OCI-LY7 (cell line): ENCODE measurements at regions not wholly inside any gene's neighbourhood (a gene's known extent, or its start where the extent isn't known, plus 50 kb on each side); places are given as distances from the start of the nearest gene placed in this dataset.

Source experiments
- BruUV-seq: library from RNA; stranded (reverse); fragments of 400-500 nt; replicated peaks from 2 replicates; lab custom pipeline; 2021; lab: Mats Ljungman, UMichigan
- CTCF ChIA-PET: fragments of 300-600 bp; sonication (Branson Sonifier 250); formaldehyde crosslinking; loops from one replicate; lab custom pipeline; 2022; ENCODE audit warnings: antibody characterized with exemption; ENCODE audit not compliant: unreplicated experiment; lab: Charles Lee
- POLR2A ChIA-PET: fragments of 300-600 bp; sonication (Branson Sonifier 250); formaldehyde crosslinking; loops from one replicate; lab custom pipeline; 2022; ENCODE audit warnings: antibody characterized with exemption; lab: Charles Lee
- DNase-seq: peaks from one replicate; pipeline ENCODE4 v3.0.0-alpha.2; 2015; ENCODE audit warnings: low spot score
- H2AFZ ChIP-seq: fragments of 200-600 bp; sonication (generic), shearing (Covaris generic); 2 replicates; pipeline ENCODE4 v1.6.1; 2014; ENCODE audit warnings: mild to moderate bottlenecking, antibody characterized with exemption, low read length, moderate library complexity
- H3K27ac ChIP-seq: fragments of 200-600 bp; sonication (generic); 2 replicates; pipeline ENCODE4 v1.5.1; 2014; ENCODE audit warnings: mixed run types, low read depth, mild to moderate bottlenecking, moderate library complexity, low read length, inconsistent platforms; ENCODE audit not compliant: poor library complexity, severe bottlenecking
- H3K36me3 ChIP-seq: fragments of 200-600 bp; sonication (generic); 2 replicates; pipeline ENCODE4 v1.6.1; 2014; ENCODE audit warnings: mild to moderate bottlenecking, antibody characterized with exemption, low read length, moderate library complexity, mixed read lengths; ENCODE audit not compliant: insufficient read depth
- H3K4me1 ChIP-seq: fragments of 200-600 bp; sonication (generic); 2 replicates; pipeline ENCODE4 v1.5.1; 2014; ENCODE audit warnings: mild to moderate bottlenecking, low read length; ENCODE audit not compliant: insufficient read depth, poor library complexity, severe bottlenecking
- H3K4me2 ChIP-seq: fragments of 200-600 bp; sonication (generic); 2 replicates; pipeline ENCODE4 v1.6.1; 2014; ENCODE audit warnings: mild to moderate bottlenecking, low read length
- H3K4me3 ChIP-seq: fragments of 200-600 bp; sonication (generic); 2 replicates; pipeline ENCODE4 v1.5.1; 2014; ENCODE audit warnings: mild to moderate bottlenecking, low read depth, low read length; ENCODE audit not compliant: poor library complexity, severe bottlenecking
- H3K79me2 ChIP-seq: fragments of 200-600 bp; sonication (generic); 2 replicates; pipeline ENCODE4 v1.6.1; 2016; ENCODE audit warnings: low read depth, mild to moderate bottlenecking, low read length, moderate library complexity, mixed read lengths; ENCODE audit not compliant: insufficient read depth
- H3K9me2 ChIP-seq: fragments of 200-600 bp; sonication (generic); 2 replicates; pipeline ENCODE4 v1.6.1; 2016; ENCODE audit warnings: mild to moderate bottlenecking, low read length, mixed read lengths; ENCODE audit not compliant: insufficient read depth
- H3K9me3 ChIP-seq: fragments of 200-600 bp; sonication (generic); 2 replicates; pipeline ENCODE4 v1.6.1; 2014; ENCODE audit warnings: mild to moderate bottlenecking, mixed run types, low read length, mixed read lengths
- H4K20me1 ChIP-seq: fragments of 200-600 bp; sonication (generic); 2 replicates; pipeline ENCODE4 v1.6.1; 2014; ENCODE audit warnings: mild to moderate bottlenecking, antibody characterized with exemption, low read length, moderate library complexity, mixed read lengths; ENCODE audit not compliant: insufficient read depth
- EZH2phosphoT487 ChIP-seq: fragments of 200-600 bp; sonication (generic); IDR thresholded peaks from 2 replicates; pipeline ENCODE4 v1.6.1; 2018; ENCODE audit warnings: low read depth, borderline replicate concordance, mild to moderate bottlenecking, mixed run types, antibody characterized with exemption, low read length, moderate library complexity, mixed read lengths
- intact Hi-C: fragments of 100-400 bp; cut with micrococcal nuclease; formaldehyde crosslinking; loops from one replicate; pipeline ENCODE4 v1.10.0; 2022; ENCODE audit not compliant: unreplicated experiment
- TF ChIP-seq, protein P1 (sequence below): fragments of 200-600 bp; sonication (generic); conservative IDR thresholded peaks from 2 replicates; pipeline ENCODE4 v1.5.1; 2014; ENCODE audit warnings: mild to moderate bottlenecking, antibody characterized with exemption, low read length, moderate library complexity, mixed read lengths

DNA sequence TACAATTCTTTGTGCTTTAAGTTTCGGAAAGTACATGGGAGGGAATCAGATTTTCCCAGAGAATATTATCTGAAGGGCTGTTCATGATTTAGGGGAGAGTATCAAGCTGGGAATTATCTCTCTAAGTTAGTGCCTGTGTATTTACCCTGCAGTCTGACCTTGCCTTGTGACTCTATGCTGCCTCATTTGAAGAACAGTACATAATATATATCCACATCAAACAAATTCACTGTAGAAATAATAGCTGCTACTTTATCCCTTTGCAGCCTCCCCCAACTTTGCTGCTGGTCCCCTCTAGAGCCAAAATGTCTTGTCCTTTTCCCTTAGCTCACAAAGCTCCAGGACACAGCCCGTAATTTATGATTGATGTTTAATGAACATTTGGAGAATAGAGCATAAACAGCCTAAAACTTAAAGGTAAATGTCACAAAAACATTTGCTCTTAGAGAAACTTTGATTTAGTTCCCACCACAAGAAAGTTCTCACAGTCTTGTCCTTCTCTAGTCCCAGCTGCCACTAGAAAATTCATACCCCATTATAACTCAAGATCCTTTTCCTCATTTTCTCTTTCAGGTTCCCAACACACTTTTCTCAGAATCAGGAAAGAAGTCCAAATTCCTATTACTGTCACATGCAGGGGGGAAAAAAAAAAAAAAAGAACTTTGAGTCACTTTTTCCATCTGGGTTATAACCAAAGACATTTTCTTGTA, 1009.6 kb downstream of the FLRT2 start:
- no peaks in the 10 kb centered on the region for H3K9me2 ChIP-seq
- intact Hi-C loops = loop anchor here (5.0 kb wide), 1 partner anchor 528 kb away; no protein-coding TSS in a partner anchor
- POLR2A ChIA-PET = no interaction called here
- DNase-seq = no peak
- no peak overlapping the region for H2AFZ ChIP-seq
- H3K4me1 ChIP-seq = no peaks in the 10 kb centered on the region
- H3K27ac ChIP-seq = no peak overlapping the region
- H3K9me3 ChIP-seq = no peaks in the 10 kb centered on the region
- BruUV-seq = no TSS peak
- H3K79me2 ChIP-seq = no peaks in the 10 kb centered on the region
- CTCF ChIA-PET = no interaction called here
- no peak overlapping the region for H3K4me2 ChIP-seq
- H3K36me3 ChIP-seq = no peaks in the 10 kb centered on the region
- no peaks in the 10 kb centered on the region for H4K20me1 ChIP-seq
- TF ChIP-seq, protein P1, sequence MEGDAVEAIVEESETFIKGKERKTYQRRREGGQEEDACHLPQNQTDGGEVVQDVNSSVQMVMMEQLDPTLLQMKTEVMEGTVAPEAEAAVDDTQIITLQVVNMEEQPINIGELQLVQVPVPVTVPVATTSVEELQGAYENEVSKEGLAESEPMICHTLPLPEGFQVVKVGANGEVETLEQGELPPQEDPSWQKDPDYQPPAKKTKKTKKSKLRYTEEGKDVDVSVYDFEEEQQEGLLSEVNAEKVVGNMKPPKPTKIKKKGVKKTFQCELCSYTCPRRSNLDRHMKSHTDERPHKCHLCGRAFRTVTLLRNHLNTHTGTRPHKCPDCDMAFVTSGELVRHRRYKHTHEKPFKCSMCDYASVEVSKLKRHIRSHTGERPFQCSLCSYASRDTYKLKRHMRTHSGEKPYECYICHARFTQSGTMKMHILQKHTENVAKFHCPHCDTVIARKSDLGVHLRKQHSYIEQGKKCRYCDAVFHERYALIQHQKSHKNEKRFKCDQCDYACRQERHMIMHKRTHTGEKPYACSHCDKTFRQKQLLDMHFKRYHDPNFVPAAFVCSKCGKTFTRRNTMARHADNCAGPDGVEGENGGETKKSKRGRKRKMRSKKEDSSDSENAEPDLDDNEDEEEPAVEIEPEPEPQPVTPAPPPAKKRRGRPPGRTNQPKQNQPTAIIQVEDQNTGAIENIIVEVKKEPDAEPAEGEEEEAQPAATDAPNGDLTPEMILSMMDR = no peak
- no peak for TF ChIP-seq EZH2phosphoT487
- no peak overlapping the region for H3K4me3 ChIP-seq

DNA sequence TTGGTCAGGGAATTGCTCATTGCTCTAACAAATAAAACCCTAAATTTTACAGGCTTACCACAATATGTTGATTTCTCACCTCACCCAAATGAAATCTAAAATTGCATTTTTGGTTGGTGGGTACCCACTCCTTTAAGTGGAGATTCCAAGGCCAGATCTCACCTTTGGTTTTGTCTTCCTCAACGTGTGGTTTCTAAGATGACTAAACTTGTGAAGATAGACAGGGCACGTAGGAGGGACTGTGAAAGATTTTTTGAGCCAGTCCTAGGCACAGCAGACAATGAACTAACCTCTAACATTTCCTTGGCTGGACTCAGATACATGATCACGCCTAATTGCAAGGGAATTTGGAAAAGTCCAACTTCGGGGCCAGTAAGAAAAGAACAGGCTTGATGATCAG, 1003.9 kb downstream of the FLRT2 start:
- Histone ChIP-seq H3K4me2 (no peak overlapping the region), H3K79me2 (no peaks in the 10 kb centered on the region), H3K9me3 (no peaks in the 10 kb centered on the region), H3K27ac (no peak overlapping the region), H2AFZ (no peak overlapping the region), H3K4me1 (no peaks in the 10 kb centered on the region), H3K4me3 (no peak overlapping the region), H4K20me1 (no peaks in the 10 kb centered on the region), H3K9me2 (no peaks in the 10 kb centered on the region), H3K36me3 (no peaks in the 10 kb centered on the region)
- TF ChIP-seq EZH2phosphoT487 = no peak
- TF ChIP-seq, protein P1 = no peak
- POLR2A ChIA-PET = no interaction called here
- intact Hi-C loops = no loop called here
- no TSS peak for BruUV-seq
- CTCF ChIA-PET = no interaction called here
- no peak for DNase-seq

DNA sequence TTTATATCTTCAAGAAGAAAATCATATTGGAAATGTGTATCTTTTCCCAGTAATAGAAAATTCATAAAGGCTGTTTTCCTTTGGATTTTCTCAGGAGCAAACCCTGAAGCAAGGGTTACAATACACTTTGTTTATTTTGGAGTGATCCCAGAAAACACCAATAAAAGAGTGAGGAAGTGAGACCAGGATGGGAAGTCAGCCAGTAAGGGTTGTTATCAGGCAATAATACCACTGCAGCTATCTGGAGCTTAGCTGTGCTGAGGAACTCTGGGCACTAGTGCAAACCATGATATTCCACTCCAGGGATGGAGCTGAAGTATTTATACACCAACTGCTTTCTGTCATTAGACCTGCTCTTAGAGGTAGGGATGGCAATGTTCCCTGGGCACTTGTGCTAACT, 1002.3 kb downstream of the FLRT2 start:
- TF ChIP-seq EZH2phosphoT487 = no peak
- TF ChIP-seq, protein P1 = no peak
- H3K4me3 ChIP-seq = no peak overlapping the region

More for the DNA sequence above, 1002.3 kb downstream of the FLRT2 start:
- no peak for DNase-seq
- Histone ChIP-seq H3K27ac (no peak overlapping the region), H3K4me2 (no peak overlapping the region), H3K9me2 (no peaks in the 10 kb centered on the region), H3K4me1 (no peaks in the 10 kb centered on the region), H2AFZ (no peak overlapping the region), H4K20me1 (no peaks in the 10 kb centered on the region), H3K79me2 (no peaks in the 10 kb centered on the region), H3K9me3 (no peaks in the 10 kb centered on the region), H3K36me3 (no peaks in the 10 kb centered on the region)
- CTCF ChIA-PET = no interaction called here
- BruUV-seq = no TSS peak
- POLR2A ChIA-PET = no interaction called here
- intact Hi-C loops = no loop called here
